Nephron progenitor cell (in vitro differentiated cells): ENCODE measurements at regions not wholly inside any gene's neighbourhood (a gene's known extent, or its start where the extent isn't known, plus 50 kb on each side); places are given as distances from the start of the nearest gene placed in this dataset.

Source experiments
- DNase-seq: peaks from one replicate; pipeline ENCODE4 v3.0.0; 2021
- H3K27ac Mint-ChIP-seq: 2 replicates; pipeline ENCODE4 v1.8.0; 2021; ENCODE audit warnings: mild to moderate bottlenecking, moderate library complexity, mixed read lengths
- H3K27me3 Mint-ChIP-seq: 2 replicates; pipeline ENCODE4 v1.8.0; 2021; ENCODE audit warnings: mild to moderate bottlenecking, low read depth, mixed read lengths; ENCODE audit not compliant: poor library complexity
- H3K36me3 Mint-ChIP-seq: 2 replicates; pipeline ENCODE4 v1.8.0; 2021; ENCODE audit warnings: low read depth, mixed read lengths
- H3K4me1 Mint-ChIP-seq: 2 replicates; pipeline ENCODE4 v1.8.0; 2021; ENCODE audit warnings: mixed read lengths
- H3K4me3 Mint-ChIP-seq: 2 replicates; pipeline ENCODE4 v1.8.0; 2021; ENCODE audit warnings: mild to moderate bottlenecking, moderate library complexity, mixed read lengths
- H3K9me3 Mint-ChIP-seq: 2 replicates; pipeline ENCODE4 v1.8.0; 2021; ENCODE audit warnings: mild to moderate bottlenecking, moderate library complexity, mixed read lengths
- CTCF ChIP-seq: fragments of 200-600 bp; sonication (generic); IDR thresholded peaks from 2 replicates; pipeline ENCODE4 v1.5.0; 2021; ENCODE audit warnings: antibody characterized with exemption

- H3K27ac Mint-ChIP-seq = peak overlapping the region; percentile 85
- TF ChIP-seq CTCF = no peak
- no peak for DNase-seq
- peaks cover 27% of the 10 kb centered on the region for H3K9me3 Mint-ChIP-seq
- H3K36me3 Mint-ChIP-seq = peaks cover 5% of the 10 kb centered on the region
- H3K4me3 Mint-ChIP-seq = no peak overlapping the region
- H3K4me1 Mint-ChIP-seq = no peaks in the 10 kb centered on the region
- H3K27me3 Mint-ChIP-seq = peaks cover 10% of the 10 kb centered on the region
Measured at GRCh38 chrX:51407520-51408409, 75.1 kb downstream of the NUDT10 start.

- no peak for DNase-seq
- H3K9me3 Mint-ChIP-seq = peaks cover 24% of the 10 kb centered on the region
- no peak overlapping the region for H3K4me3 Mint-ChIP-seq
- peaks cover 10% of the 10 kb centered on the region for H3K27me3 Mint-ChIP-seq
- TF ChIP-seq CTCF = no peak
- no peaks in the 10 kb centered on the region for H3K4me1 Mint-ChIP-seq
- peaks cover 5% of the 10 kb centered on the region for H3K36me3 Mint-ChIP-seq
- H3K27ac Mint-ChIP-seq = no peak overlapping the region
Measured at GRCh38 chrX:51406688-51407519, 74.3 kb downstream of the NUDT10 start.

GRCh38 chrX:51404445-51404844 lies 71.8 kb downstream of the NUDT10 start:
- H3K27ac Mint-ChIP-seq = no peak overlapping the region
- no peak for TF ChIP-seq CTCF
- peaks cover 5% of the 10 kb centered on the region for H3K36me3 Mint-ChIP-seq
- no peaks in the 10 kb centered on the region for H3K4me1 Mint-ChIP-seq
- no peak for DNase-seq
- H3K4me3 Mint-ChIP-seq = no peak overlapping the region
- peaks cover 10% of the 10 kb centered on the region for H3K27me3 Mint-ChIP-seq
- H3K9me3 Mint-ChIP-seq = peaks cover 22% of the 10 kb centered on the region

GRCh38 chrX:51395810-51396728 lies 63.4 kb downstream of the NUDT10 start:
- Mint-ChIP-seq H3K4me1 (no peaks in the 10 kb centered on the region), H3K27ac (no peak overlapping the region), H3K4me3 (no peak overlapping the region), H3K27me3 (peaks cover 3% of the 10 kb centered on the region), H3K9me3 (peaks cover 34% of the 10 kb centered on the region), H3K36me3 (no peaks in the 10 kb centered on the region)
- DNase-seq = no peak
- no peak for TF ChIP-seq CTCF

- Mint-ChIP-seq H3K36me3 (no peaks in the 10 kb centered on the region), H3K4me3 (no peak overlapping the region), H3K27me3 (peaks cover 3% of the 10 kb centered on the region), H3K4me1 (no peaks in the 10 kb centered on the region), H3K9me3 (peaks cover 40% of the 10 kb centered on the region), H3K27ac (no peak overlapping the region)
- TF ChIP-seq CTCF = no peak
- DNase-seq = no peak
Measured at GRCh38 chrX:51395480-51395809, 62.8 kb downstream of the NUDT10 start.
